WTC11 (cell line): ENCODE measurements at regions not wholly inside any gene's neighbourhood (a gene's known extent, or its start where the extent isn't known, plus 50 kb on each side); places are given as distances from the start of the nearest gene placed in this dataset.

Experiments used
- ATAC-seq: fragments of 200-7000 bp; cut with Tn5 transposase; 2 replicates; pipeline ENCODE4 v1.10.0; 2021; ENCODE audit warnings: mild to moderate bottlenecking, moderate library complexity
- CTCF ChIA-PET: fragments of 300-600 bp; sonication (Branson Sonifier 250); formaldehyde crosslinking; loops from one replicate; lab custom pipeline; 2021; ENCODE audit warnings: antibody characterized with exemption; lab: Charles Lee
- POLR2A ChIA-PET: fragments of 350-600 bp; sonication (Branson Sonifier 250); formaldehyde crosslinking; loops from one replicate; lab custom pipeline; 2021; ENCODE audit warnings: antibody characterized with exemption; lab: Charles Lee
- DNase-seq: peaks from one replicate; pipeline ENCODE4 v3.0.0; 2021; ENCODE audit warnings: low spot score
- H3K27ac Mint-ChIP-seq: 2 replicates; pipeline ENCODE4 v1.8.0; 2021; ENCODE audit warnings: mixed read lengths
- H3K27me3 Mint-ChIP-seq: 2 replicates; pipeline ENCODE4 v1.8.0; 2021; ENCODE audit warnings: low read depth, mild to moderate bottlenecking, moderate library complexity, mixed read lengths
- H3K36me3 Mint-ChIP-seq: 2 replicates; pipeline ENCODE4 v1.8.0; 2021; ENCODE audit warnings: mixed read lengths
- H3K4me1 Mint-ChIP-seq: 2 replicates; pipeline ENCODE4 v1.8.0; 2022; ENCODE audit warnings: mixed read lengths
- H3K4me3 Mint-ChIP-seq: 2 replicates; pipeline ENCODE4 v1.8.0; 2021; ENCODE audit warnings: mild to moderate bottlenecking, moderate library complexity, mixed read lengths
- H3K9me3 Mint-ChIP-seq: 2 replicates; pipeline ENCODE4 v1.8.0; 2021; ENCODE audit warnings: mixed read lengths
- CDX4 ChIP-seq: fragments of 250-450 bp; sonication (Bioruptor Pico); IDR thresholded peaks from 2 replicates; pipeline ENCODE4 v1.9.0; 2021; ENCODE audit warnings: moderate library complexity, mild to moderate bottlenecking, inconsistent platforms, borderline replicate concordance
- ELF4 ChIP-seq: sonication (generic); formaldehyde crosslinking; IDR thresholded peaks from 2 replicates; pipeline ENCODE4 v1.8.1; 2022; ENCODE audit warnings: low read depth, mild to moderate bottlenecking, moderate library complexity, missing genetic modification reagents
- EMX1 ChIP-seq: fragments of 250-450 bp; sonication (Bioruptor Pico); IDR thresholded peaks from 2 replicates; pipeline ENCODE4 v1.8.0; 2021; ENCODE audit warnings: mild to moderate bottlenecking
- FOXK1 ChIP-seq: sonication (generic); formaldehyde crosslinking; IDR thresholded peaks from 2 replicates; pipeline ENCODE4 v1.8.0; 2022; ENCODE audit warnings: mild to moderate bottlenecking, moderate library complexity, missing genetic modification reagents
- HMGA2 ChIP-seq: fragments of 250-450 bp; sonication (Bioruptor Pico); IDR thresholded peaks from 2 replicates; pipeline ENCODE4 v1.4.0; 2021; ENCODE audit warnings: mild to moderate bottlenecking, moderate library complexity
- JUN ChIP-seq: sonication (generic); formaldehyde crosslinking; IDR thresholded peaks from 2 replicates; pipeline ENCODE4 v1.8.0; 2023; ENCODE audit warnings: mild to moderate bottlenecking, missing genetic modification reagents
- MLX ChIP-seq: sonication (generic); formaldehyde crosslinking; IDR thresholded peaks from 2 replicates; pipeline ENCODE4 v1.8.1; 2023; ENCODE audit warnings: mild to moderate bottlenecking, missing genetic modification reagents, moderate library complexity
- MYBL2 ChIP-seq: sonication (generic); formaldehyde crosslinking; IDR thresholded peaks from 2 replicates; pipeline ENCODE4 v1.8.1; 2023; ENCODE audit warnings: mild to moderate bottlenecking, moderate library complexity, missing genetic modification reagents
- NFE2L1 ChIP-seq: sonication (generic); formaldehyde crosslinking; IDR thresholded peaks from 2 replicates; pipeline ENCODE4 v1.8.1; 2023; ENCODE audit warnings: missing genetic modification reagents
- STAT6 ChIP-seq: sonication (generic); formaldehyde crosslinking; conservative IDR thresholded peaks from 2 replicates; pipeline ENCODE4 v1.8.1; 2023; ENCODE audit warnings: mild to moderate bottlenecking, low read depth, missing genetic modification reagents, moderate library complexity
- TEAD1 ChIP-seq: sonication (generic); formaldehyde crosslinking; IDR thresholded peaks from 2 replicates; pipeline ENCODE4 v1.8.0; 2022; ENCODE audit warnings: mild to moderate bottlenecking, missing genetic modification reagents
- USF1 ChIP-seq: sonication (generic); formaldehyde crosslinking; IDR thresholded peaks from 2 replicates; pipeline ENCODE4 v1.8.0; 2022; ENCODE audit warnings: mild to moderate bottlenecking, missing genetic modification reagents
- USF2 ChIP-seq: sonication (generic); formaldehyde crosslinking; IDR thresholded peaks from 2 replicates; pipeline ENCODE4 v1.8.1; 2023; ENCODE audit warnings: mild to moderate bottlenecking, missing genetic modification reagents, moderate library complexity
- ZBTB43 ChIP-seq: sonication (generic); formaldehyde crosslinking; IDR thresholded peaks from 2 replicates; pipeline ENCODE4 v1.8.1; 2023; ENCODE audit warnings: mild to moderate bottlenecking, missing genetic modification reagents
- ZMAT4 ChIP-seq: fragments of 250-450 bp; sonication (Bioruptor Pico); IDR thresholded peaks from 2 replicates; pipeline ENCODE4 v1.9.0; 2021; ENCODE audit warnings: mild to moderate bottlenecking
- ZSCAN18 ChIP-seq: fragments of 250-450 bp; sonication (Bioruptor Pico); IDR thresholded peaks from 2 replicates; pipeline ENCODE4 v2.1.2; 2022; ENCODE audit warnings: mild to moderate bottlenecking, moderate library complexity

GRCh38 chr2:8239531-8240088 lies 442.2 kb upstream of the ID2 start (continued):
- TF ChIP-seq USF2 (CRISPR knock-in tag) (peak; percentile 58), ZMAT4 (CRISPR knock-in tag) (no peak), TEAD1 (CRISPR knock-in tag) (0 out of 2 replicates have a peak, but pooled peaks have one; percentile 40), JUN (CRISPR knock-in tag) (no peak), USF1 (CRISPR knock-in tag) (peak; percentile 70; the same call in 1 of the 2 replicates), ELF4 (no peak), MYBL2 (CRISPR knock-in tag) (no peak), NFE2L1 (CRISPR knock-in tag) (peak; percentile 24; the same call in 1 of the 2 replicates)

- no peak for ATAC-seq
- H3K4me3 Mint-ChIP-seq: no peak overlapping the region
- TF ChIP-seq CDX4 (CRISPR knock-in tag) (no peak), NFE2L1 (CRISPR knock-in tag) (no peak), MLX (CRISPR knock-in tag) (no peak), STAT6 (CRISPR knock-in tag) (no peak), EMX1 (CRISPR knock-in tag) (no peak), ZSCAN18 (CRISPR knock-in tag) (no peak), ZBTB43 (CRISPR knock-in tag) (no peak), FOXK1 (CRISPR knock-in tag) (no peak), HMGA2 (no peak)
- CTCF ChIA-PET: no interaction called here
- H3K36me3 Mint-ChIP-seq: peaks cover 25% of the 10 kb centered on the region
- peaks cover 32% of the 10 kb centered on the region for H3K9me3 Mint-ChIP-seq
- POLR2A ChIA-PET: no interaction called here
- H3K27me3 Mint-ChIP-seq: peaks cover 5% of the 10 kb centered on the region
- H3K4me1 Mint-ChIP-seq: peaks cover 41% of the 10 kb centered on the region
- 0 out of 2 replicates have a peak overlapping the region, but pooled peaks have one; percentile 5 for H3K27ac Mint-ChIP-seq
- DNase-seq: no peak
Measured at GRCh38 chr2:8241317-8241716, 440.5 kb upstream of the ID2 start.
